Gastrocnemius medialis (tissue), 4 donors: ENCODE measurements at regions not wholly inside any gene's neighbourhood (a gene's known extent, or its start where the extent isn't known, plus 50 kb on each side); places are given as distances from the start of the nearest gene placed in this dataset.

Experiments used
- POLR2A ChIP-seq, 2 donors: fragments of 450-650 bp; IDR thresholded peaks; one replicate each; pipeline ENCODE4 v1.6.1; 2017; ENCODE audit warnings: antibody characterized with exemption in 2 of 2, mild to moderate bottlenecking in 2 of 2, moderate library complexity in 2 of 2
- TF ChIP-seq, protein P1 (sequence below), 5 experiments: fragments of 450-650 bp in 3 of 5; fragments of 200-600 bp in 2 of 5; sonication (generic) in 2 of 5; IDR thresholded peaks in 4 of 5; conservative IDR thresholded peaks in 1 of 5; 1 replicate in 4 of 5; 2 replicates in 1 of 5; pipeline ENCODE4 v1.5.1; 2016 to 2019; ENCODE audit warnings: antibody characterized with exemption in 5 of 5, mild to moderate bottlenecking in 3 of 5, moderate library complexity in 3 of 5

DNA sequence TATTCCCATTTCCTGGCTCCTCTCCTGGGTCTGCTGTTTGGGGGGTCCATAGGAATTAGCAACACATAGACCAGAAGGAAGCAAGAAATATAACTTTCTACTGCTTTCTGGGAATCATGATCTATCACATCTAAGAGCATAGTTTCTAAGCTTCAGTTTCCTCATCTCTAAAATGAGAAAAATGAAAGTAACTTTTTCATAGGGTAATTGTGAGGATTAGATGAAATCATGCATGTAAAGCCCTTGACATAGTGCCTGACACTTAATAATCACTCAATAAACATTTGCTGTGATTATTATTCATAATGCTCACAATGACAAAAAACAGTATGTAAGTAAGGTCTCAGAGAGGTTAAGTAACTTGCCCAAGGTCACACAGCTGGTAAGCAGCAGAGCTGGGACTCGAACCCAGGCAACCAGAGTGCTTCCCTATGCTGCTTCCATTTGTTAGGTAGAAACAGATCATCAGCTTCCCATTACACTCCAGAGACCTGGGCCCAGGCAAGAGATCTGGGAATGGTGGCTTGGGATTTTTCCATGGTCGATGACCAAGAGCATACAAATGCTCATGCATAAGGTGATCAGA, 86.6 kb upstream of the MAFB start:
- no peak for TF ChIP-seq POLR2A (IDR thresholded peaks at IDR 0.05)
- TF ChIP-seq, protein P1, sequence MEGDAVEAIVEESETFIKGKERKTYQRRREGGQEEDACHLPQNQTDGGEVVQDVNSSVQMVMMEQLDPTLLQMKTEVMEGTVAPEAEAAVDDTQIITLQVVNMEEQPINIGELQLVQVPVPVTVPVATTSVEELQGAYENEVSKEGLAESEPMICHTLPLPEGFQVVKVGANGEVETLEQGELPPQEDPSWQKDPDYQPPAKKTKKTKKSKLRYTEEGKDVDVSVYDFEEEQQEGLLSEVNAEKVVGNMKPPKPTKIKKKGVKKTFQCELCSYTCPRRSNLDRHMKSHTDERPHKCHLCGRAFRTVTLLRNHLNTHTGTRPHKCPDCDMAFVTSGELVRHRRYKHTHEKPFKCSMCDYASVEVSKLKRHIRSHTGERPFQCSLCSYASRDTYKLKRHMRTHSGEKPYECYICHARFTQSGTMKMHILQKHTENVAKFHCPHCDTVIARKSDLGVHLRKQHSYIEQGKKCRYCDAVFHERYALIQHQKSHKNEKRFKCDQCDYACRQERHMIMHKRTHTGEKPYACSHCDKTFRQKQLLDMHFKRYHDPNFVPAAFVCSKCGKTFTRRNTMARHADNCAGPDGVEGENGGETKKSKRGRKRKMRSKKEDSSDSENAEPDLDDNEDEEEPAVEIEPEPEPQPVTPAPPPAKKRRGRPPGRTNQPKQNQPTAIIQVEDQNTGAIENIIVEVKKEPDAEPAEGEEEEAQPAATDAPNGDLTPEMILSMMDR (IDR thresholded peaks at IDR 0.05 in 4 of 5, conservative IDR thresholded peaks at IDR 0.05 in 1 of 5), result no peak
